ENCODE measurements at regions not wholly inside any gene's neighbourhood (a gene's known extent, or its start where the extent isn't known, plus 50 kb on each side); places are given as distances from the start of the nearest gene placed in this dataset.

GRCh38 chr18:10025711-10026670, 112.2 kb downstream of the VAPA start:
- Histone ChIP-seq H3K36me3 (ENCODE audit: control insufficient read depth in 2 of 2, extremely low read depth in 1 of 2, insufficient read depth in 2 of 2, low read length in 2 of 2) (no peaks in the 10 kb centered on the region), H3K27ac (ENCODE audit: control insufficient read depth, insufficient read depth, low read length) (no peak overlapping the region), H3K9ac (ENCODE audit: control insufficient read depth, extremely low read depth, insufficient read depth, low read length) (no peak overlapping the region), H2AFZ (ENCODE audit: control insufficient read depth, low read length) (no peak overlapping the region), H3K79me2 (ENCODE audit: control insufficient read depth, insufficient read depth, low read length) (no peaks in the 10 kb centered on the region), H3K4me3 (ENCODE audit: control insufficient read depth in 2 of 3, extremely low read depth in 1 of 3, insufficient read depth in 2 of 3, low read depth in 1 of 3, low read length in 3 of 3) (no peak overlapping the region), H3K9me1 (ENCODE audit: control insufficient read depth, extremely low read depth, insufficient read depth, low read length) (no peaks in the 10 kb centered on the region), H3K27me3 (ENCODE audit: control insufficient read depth, extremely low read depth, insufficient read depth, low read length) (no peaks in the 10 kb centered on the region), H4K20me1 (ENCODE audit: control insufficient read depth, extremely low read depth, insufficient read depth, low read length) (no peaks in the 10 kb centered on the region), H3K4me2 (ENCODE audit: control insufficient read depth, extremely low read depth, insufficient read depth, low read depth, low read length) (no peak overlapping the region), H3K4me1 (ENCODE audit: control insufficient read depth, extremely low read depth, insufficient read depth, low read length) (no peaks in the 10 kb centered on the region), H3K9me3 (ENCODE audit: control insufficient read depth, low read depth, low read length) (no peaks in the 10 kb centered on the region)
- no peak for DNase-seq (ENCODE audit: low read depth, low spot score)
- no peak for TF ChIP-seq CTCF (optimal IDR thresholded peaks at IDR 0.05 in 1 of 3, IDR thresholded peaks at IDR 0.05 in 1 of 3, conservative IDR thresholded peaks at IDR 0.05 in 1 of 3; ENCODE audit: extremely low read depth in 1 of 3, insufficient read depth in 2 of 3, low read length in 3 of 3)
- no peak for TF ChIP-seq EZH2 (IDR thresholded peaks at IDR 0.05; ENCODE audit: low read length)
- dilution Hi-C loops (cut with MboI; ENCODE audit: extremely low pct_ligation_motif_present, low sequenced_read_pairs): no loop called here
- no peak for FAIRE-seq

- no peaks in the 10 kb centered on the region for H3K4me1 ChIP-seq (ENCODE audit: control insufficient read depth, extremely low read depth, insufficient read depth, low read length)
- no peak for TF ChIP-seq CTCF (optimal IDR thresholded peaks at IDR 0.05 in 1 of 3, IDR thresholded peaks at IDR 0.05 in 1 of 3, conservative IDR thresholded peaks at IDR 0.05 in 1 of 3; ENCODE audit: extremely low read depth in 1 of 3, insufficient read depth in 2 of 3, low read length in 3 of 3)
- no peak for TF ChIP-seq EZH2 (IDR thresholded peaks at IDR 0.05; ENCODE audit: low read length)
- DNase-seq (ENCODE audit: low read depth, low spot score): no peak
Measured at GRCh38 chr18:10027031-10027430, 113.2 kb downstream of the VAPA start.

More at GRCh38 chr18:10027031-10027430, 113.2 kb downstream of the VAPA start:
- Histone ChIP-seq H3K79me2 (ENCODE audit: control insufficient read depth, insufficient read depth, low read length) (no peaks in the 10 kb centered on the region), H3K9ac (ENCODE audit: control insufficient read depth, extremely low read depth, insufficient read depth, low read length) (no peak overlapping the region), H3K9me1 (ENCODE audit: control insufficient read depth, extremely low read depth, insufficient read depth, low read length) (no peaks in the 10 kb centered on the region), H3K36me3 (ENCODE audit: control insufficient read depth in 2 of 2, extremely low read depth in 1 of 2, insufficient read depth in 2 of 2, low read length in 2 of 2) (no peaks in the 10 kb centered on the region), H4K20me1 (ENCODE audit: control insufficient read depth, extremely low read depth, insufficient read depth, low read length) (no peaks in the 10 kb centered on the region), H3K27ac (ENCODE audit: control insufficient read depth, insufficient read depth, low read length) (no peak overlapping the region), H3K9me3 (ENCODE audit: control insufficient read depth, low read depth, low read length) (no peaks in the 10 kb centered on the region), H3K4me3 (ENCODE audit: control insufficient read depth in 2 of 3, extremely low read depth in 1 of 3, insufficient read depth in 2 of 3, low read depth in 1 of 3, low read length in 3 of 3) (no peak overlapping the region), H3K4me2 (ENCODE audit: control insufficient read depth, extremely low read depth, insufficient read depth, low read depth, low read length) (no peak overlapping the region), H2AFZ (ENCODE audit: control insufficient read depth, low read length) (no peak overlapping the region), H3K27me3 (ENCODE audit: control insufficient read depth, extremely low read depth, insufficient read depth, low read length) (no peaks in the 10 kb centered on the region)
- no peak for FAIRE-seq
- dilution Hi-C loops (cut with MboI; ENCODE audit: extremely low pct_ligation_motif_present, low sequenced_read_pairs): no loop called here

Measured in keratinocyte (primary cell).